Right lobe of liver (tissue), 4 donors: ENCODE measurements at regions not wholly inside any gene's neighbourhood (a gene's known extent, or its start where the extent isn't known, plus 50 kb on each side); places are given as distances from the start of the nearest gene placed in this dataset.

Experiments
- POLR2A ChIP-seq: fragments of 450-650 bp; IDR thresholded peaks from one replicate; pipeline ENCODE4 v1.6.1; 2017; ENCODE audit warnings: antibody characterized with exemption, mild to moderate bottlenecking
- TF ChIP-seq, protein P1 (sequence below), 4 donors: fragments of 200-600 bp in 3 of 4; fragments of 450-650 bp in 1 of 4; IDR thresholded peaks; one replicate each; pipeline versions ENCODE4 v1.5.1 to v1.8.0; 2016 to 2022; ENCODE audit warnings: antibody characterized with exemption in 4 of 4, mild to moderate bottlenecking in 2 of 4
- donor health status: DM: no; HTN: no; CAD: no.
- donor health status: DM: no; HTN: no; CAD: no.
- donor health status: DM: no; HTN: yes; CAD: no.

DNA sequence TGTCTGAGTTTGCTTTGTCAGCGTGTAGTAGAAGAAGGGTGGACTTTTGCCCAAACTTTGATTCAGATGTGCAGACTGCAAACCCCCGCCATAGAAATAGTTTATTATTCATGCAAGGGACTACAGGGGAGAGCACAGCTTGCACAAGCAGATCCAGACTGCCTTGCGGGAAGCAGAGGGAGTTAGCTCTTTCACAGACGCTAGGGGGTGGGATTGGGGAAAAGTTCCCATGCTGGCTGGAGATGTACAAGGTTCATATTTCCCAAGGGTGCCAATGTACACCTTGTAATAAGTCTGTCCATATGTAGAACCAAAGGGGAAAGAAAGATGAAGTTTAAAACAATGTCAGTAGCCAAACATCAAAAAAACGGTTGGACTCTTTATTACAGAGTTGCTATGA is 749.7 kb upstream of the COX7C start:
- TF ChIP-seq, protein P1, sequence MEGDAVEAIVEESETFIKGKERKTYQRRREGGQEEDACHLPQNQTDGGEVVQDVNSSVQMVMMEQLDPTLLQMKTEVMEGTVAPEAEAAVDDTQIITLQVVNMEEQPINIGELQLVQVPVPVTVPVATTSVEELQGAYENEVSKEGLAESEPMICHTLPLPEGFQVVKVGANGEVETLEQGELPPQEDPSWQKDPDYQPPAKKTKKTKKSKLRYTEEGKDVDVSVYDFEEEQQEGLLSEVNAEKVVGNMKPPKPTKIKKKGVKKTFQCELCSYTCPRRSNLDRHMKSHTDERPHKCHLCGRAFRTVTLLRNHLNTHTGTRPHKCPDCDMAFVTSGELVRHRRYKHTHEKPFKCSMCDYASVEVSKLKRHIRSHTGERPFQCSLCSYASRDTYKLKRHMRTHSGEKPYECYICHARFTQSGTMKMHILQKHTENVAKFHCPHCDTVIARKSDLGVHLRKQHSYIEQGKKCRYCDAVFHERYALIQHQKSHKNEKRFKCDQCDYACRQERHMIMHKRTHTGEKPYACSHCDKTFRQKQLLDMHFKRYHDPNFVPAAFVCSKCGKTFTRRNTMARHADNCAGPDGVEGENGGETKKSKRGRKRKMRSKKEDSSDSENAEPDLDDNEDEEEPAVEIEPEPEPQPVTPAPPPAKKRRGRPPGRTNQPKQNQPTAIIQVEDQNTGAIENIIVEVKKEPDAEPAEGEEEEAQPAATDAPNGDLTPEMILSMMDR (IDR thresholded peaks at IDR 0.05), result no peak
- TF ChIP-seq POLR2A, result no peak
